GM12874 (cell line): ENCODE measurements at regions not wholly inside any gene's neighbourhood (a gene's known extent, or its start where the extent isn't known, plus 50 kb on each side); places are given as distances from the start of the nearest gene placed in this dataset.

Source experiments
- CTCF ChIP-seq: IDR thresholded peaks from 2 replicates; pipeline ENCODE4 v1.5.1; 2011; ENCODE audit warnings: low read depth, mild to moderate bottlenecking, control low read depth, low read length, moderate library complexity; ENCODE audit not compliant: insufficient read depth

GRCh38 chr1:195345149-195345548, 1263.1 kb downstream of the KCNT2 start:
- 0 out of 2 replicates have a peak, but pooled peaks have one; percentile 1 for TF ChIP-seq CTCF

GRCh38 chr1:195337646-195338045, 1270.6 kb downstream of the KCNT2 start:
- TF ChIP-seq CTCF: no peak

- no peak for TF ChIP-seq CTCF
Observed at GRCh38 chr1:195336812-195337211, 1271.4 kb downstream of the KCNT2 start.

- TF ChIP-seq CTCF: no peak
Observed at GRCh38 chr1:195335541-195335940, 1272.7 kb downstream of the KCNT2 start.

GRCh38 chr1:195332102-195332501, 1276.1 kb downstream of the KCNT2 start:
- no peak for TF ChIP-seq CTCF

- TF ChIP-seq CTCF: no peak
Observed at GRCh38 chr1:195328681-195329080, 1279.6 kb downstream of the KCNT2 start.

- no peak for TF ChIP-seq CTCF
Observed at GRCh38 chr1:195328102-195328501, 1280.1 kb downstream of the KCNT2 start.

- TF ChIP-seq CTCF: no peak
Observed at GRCh38 chr1:195327361-195327760, 1280.9 kb downstream of the KCNT2 start.
